A673 (cell line): ENCODE measurements at regions not wholly inside any gene's neighbourhood (a gene's known extent, or its start where the extent isn't known, plus 50 kb on each side); places are given as distances from the start of the nearest gene placed in this dataset.

ENCODE experiments used
- EZH2 ChIP-seq: fragments of 200-600 bp; sonication (generic); IDR thresholded peaks from 2 replicates; pipeline ENCODE4 v1.6.1; 2017; ENCODE audit warnings: borderline replicate concordance, low read depth, mild to moderate bottlenecking, mixed read lengths, antibody characterized with exemption, low read length; ENCODE audit not compliant: poor library complexity, severe bottlenecking
- TF ChIP-seq, protein P1 (sequence below): fragments of 300-800, 200-600 bp; sonication (generic); conservative IDR thresholded peaks from 2 replicates; pipeline ENCODE4 v1.5.1; 2017; ENCODE audit warnings: low read depth, mild to moderate bottlenecking, antibody characterized with exemption, low read length, moderate library complexity, mixed read lengths

DNA sequence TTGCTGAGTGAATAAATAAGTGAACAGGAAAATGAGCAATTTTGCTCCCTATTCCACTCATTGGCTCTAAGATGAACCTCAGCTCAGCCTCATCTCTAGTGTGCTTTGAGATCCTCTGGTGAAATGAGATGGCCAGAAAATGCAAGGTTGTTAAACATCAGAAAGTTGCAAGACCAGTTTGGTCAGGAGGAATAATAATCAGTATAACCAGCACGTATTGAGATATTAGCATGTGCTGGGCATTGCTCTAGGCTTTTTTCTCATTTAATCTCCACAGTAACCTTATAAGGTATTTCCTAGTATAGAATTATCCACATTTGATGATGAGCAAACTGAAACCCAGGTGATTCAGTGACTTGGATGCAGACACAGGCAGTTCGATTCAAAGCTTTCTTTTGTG is 110.5 kb upstream of the PAK3 start:
- TF ChIP-seq, protein P1, sequence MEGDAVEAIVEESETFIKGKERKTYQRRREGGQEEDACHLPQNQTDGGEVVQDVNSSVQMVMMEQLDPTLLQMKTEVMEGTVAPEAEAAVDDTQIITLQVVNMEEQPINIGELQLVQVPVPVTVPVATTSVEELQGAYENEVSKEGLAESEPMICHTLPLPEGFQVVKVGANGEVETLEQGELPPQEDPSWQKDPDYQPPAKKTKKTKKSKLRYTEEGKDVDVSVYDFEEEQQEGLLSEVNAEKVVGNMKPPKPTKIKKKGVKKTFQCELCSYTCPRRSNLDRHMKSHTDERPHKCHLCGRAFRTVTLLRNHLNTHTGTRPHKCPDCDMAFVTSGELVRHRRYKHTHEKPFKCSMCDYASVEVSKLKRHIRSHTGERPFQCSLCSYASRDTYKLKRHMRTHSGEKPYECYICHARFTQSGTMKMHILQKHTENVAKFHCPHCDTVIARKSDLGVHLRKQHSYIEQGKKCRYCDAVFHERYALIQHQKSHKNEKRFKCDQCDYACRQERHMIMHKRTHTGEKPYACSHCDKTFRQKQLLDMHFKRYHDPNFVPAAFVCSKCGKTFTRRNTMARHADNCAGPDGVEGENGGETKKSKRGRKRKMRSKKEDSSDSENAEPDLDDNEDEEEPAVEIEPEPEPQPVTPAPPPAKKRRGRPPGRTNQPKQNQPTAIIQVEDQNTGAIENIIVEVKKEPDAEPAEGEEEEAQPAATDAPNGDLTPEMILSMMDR: no peak
- no peak for TF ChIP-seq EZH2
